CD4-positive, alpha-beta T cell (primary cell): ENCODE measurements at regions not wholly inside any gene's neighbourhood (a gene's known extent, or its start where the extent isn't known, plus 50 kb on each side); places are given as distances from the start of the nearest gene placed in this dataset.

ENCODE experiments used
- ATAC-seq: fragments of 200-7000 bp; cut with Tn5 transposase; one replicate; pipeline ENCODE4 v1.10.0; 2022; ENCODE audit warnings: mild to moderate bottlenecking; ENCODE audit not compliant: poor library complexity
- CTCF ChIA-PET: fragments of 350-600 bp; sonication (Branson Sonifier 250); formaldehyde crosslinking; loops from one replicate; lab custom pipeline; 2021; ENCODE audit warnings: antibody characterized with exemption, inconsistent platforms; lab: Charles Lee
- POLR2A ChIA-PET: fragments of 350-600 bp; sonication (Branson Sonifier 250); formaldehyde crosslinking; loops from one replicate; lab custom pipeline; 2021; ENCODE audit warnings: antibody characterized with exemption, inconsistent platforms; lab: Charles Lee
- DNase-seq, 14 experiments: peaks; one replicate each; pipeline ENCODE4 v3.0.0-alpha.2; 2013 to 2020; ENCODE audit warnings: mixed read lengths in 2 of 14
- H3K27ac ChIP-seq, 2 donors: one replicate each; pipeline versions ENCODE4 v1.5.1 to v1.7.0; 2013; ENCODE audit warnings: low read length in 2 of 2, low read depth in 1 of 2, mild to moderate bottlenecking in 1 of 2
- H3K27me3 ChIP-seq, 2 experiments: 1 replicate in 1 of 2; 2 replicates in 1 of 2; pipeline versions ENCODE4 v1.6.1 to v1.7.0; 2013; ENCODE audit warnings: low read length in 2 of 2, control low read depth in 1 of 2, mild to moderate bottlenecking in 1 of 2, moderate library complexity in 1 of 2; ENCODE audit not compliant: insufficient read depth in 2 of 2, control insufficient read depth in 1 of 2
- H3K36me3 ChIP-seq: one replicate; pipeline ENCODE4 v1.6.1; 2013; ENCODE audit warnings: low read length, control low read depth; ENCODE audit not compliant: insufficient read depth
- H3K4me1 ChIP-seq: one replicate; pipeline ENCODE4 v1.6.1; 2013; ENCODE audit warnings: low read length, control low read depth; ENCODE audit not compliant: insufficient read depth
- H3K4me3 ChIP-seq: one replicate; pipeline ENCODE4 v1.5.1; 2013; ENCODE audit warnings: mild to moderate bottlenecking, low read length, moderate library complexity
- H3K9me3 ChIP-seq, 2 experiments: 1 replicate in 1 of 2; 2 replicates in 1 of 2; pipeline versions ENCODE4 v1.6.1 to v1.7.0; 2013; ENCODE audit warnings: low read length in 2 of 2, mild to moderate bottlenecking in 2 of 2, control low read depth in 1 of 2, moderate library complexity in 1 of 2; ENCODE audit not compliant: control insufficient read depth in 1 of 2, insufficient read depth in 1 of 2
- H3K27ac Mint-ChIP-seq: one replicate; pipeline ENCODE4 v1.8.0; 2020; ENCODE audit warnings: mixed read lengths
- H3K27me3 Mint-ChIP-seq: one replicate; pipeline ENCODE4 v1.8.0; 2021; ENCODE audit warnings: mixed read lengths
- H3K36me3 Mint-ChIP-seq: one replicate; pipeline ENCODE4 v1.8.0; 2021; ENCODE audit warnings: low read depth, mixed read lengths
- H3K4me1 Mint-ChIP-seq: one replicate; pipeline ENCODE4 v1.8.0; 2021; ENCODE audit warnings: low read depth, mixed read lengths
- H3K4me3 Mint-ChIP-seq: one replicate; pipeline ENCODE4 v1.8.0; 2020; ENCODE audit warnings: mild to moderate bottlenecking, mixed read lengths
- H3K9me3 Mint-ChIP-seq: one replicate; pipeline ENCODE4 v1.8.0; 2020; ENCODE audit warnings: mixed read lengths
- CTCF ChIP-seq: fragments of 200-600 bp; IDR thresholded peaks from one replicate; pipeline ENCODE4 v1.8.0; 2022; ENCODE audit warnings: antibody characterized with exemption, mild to moderate bottlenecking
- intact Hi-C, 2 experiments: fragments of 100-400 bp; cut with DNase I in 1 of 2; cut with micrococcal nuclease in 1 of 2; formaldehyde crosslinking; loops; one replicate each; pipeline versions ENCODE4 v1.15.1 to v1.9.0; 2023 to 2025; cut with DNase I, micrococcal nuclease

GRCh38 chr6:95383878-95384277 is 193.5 kb upstream of the MANEA start:
- H3K9me3 ChIP-seq, result peaks cover 0 to 13% of the 10 kb centered on the region in 2 experiments
- Mint-ChIP-seq H3K36me3 (no peaks in the 10 kb centered on the region), H3K9me3 (no peaks in the 10 kb centered on the region), H3K27ac (no peak overlapping the region), H3K4me1 (no peaks in the 10 kb centered on the region), H3K4me3 (no peak overlapping the region), H3K27me3 (no peaks in the 10 kb centered on the region)
- H3K27ac ChIP-seq, result no peak overlapping the region
- no peak overlapping the region for H3K4me3 ChIP-seq
- H3K27me3 ChIP-seq, result no peaks in the 10 kb centered on the region
- no peak for TF ChIP-seq CTCF
- POLR2A ChIA-PET, result no interaction called here
- ATAC-seq (no peak), DNase-seq (no peak)
- intact Hi-C loops, result no loop called here
- no peaks in the 10 kb centered on the region for H3K36me3 ChIP-seq
- CTCF ChIA-PET, result no interaction called here
- no peaks in the 10 kb centered on the region for H3K4me1 ChIP-seq

GRCh38 chr6:95384988-95385387 is 192.3 kb upstream of the MANEA start:
- intact Hi-C loops, result no loop called here
- no peaks in the 10 kb centered on the region for H3K9me3 Mint-ChIP-seq
- TF ChIP-seq CTCF, result no peak
- no peaks in the 10 kb centered on the region for H3K36me3 Mint-ChIP-seq
- peaks cover 0 to 13% of the 10 kb centered on the region in 2 experiments for H3K9me3 ChIP-seq
- no peak overlapping the region for H3K4me3 ChIP-seq
- H3K27ac ChIP-seq, result no peak overlapping the region
- POLR2A ChIA-PET, result no interaction called here
- no peaks in the 10 kb centered on the region for H3K4me1 ChIP-seq
- no peak overlapping the region for H3K4me3 Mint-ChIP-seq
- H3K27me3 Mint-ChIP-seq, result no peaks in the 10 kb centered on the region
- no peak overlapping the region for H3K27ac Mint-ChIP-seq
- CTCF ChIA-PET, result no interaction called here
- no peak for ATAC-seq
- H3K36me3 ChIP-seq, result no peaks in the 10 kb centered on the region
- no peaks in the 10 kb centered on the region for H3K27me3 ChIP-seq
- H3K4me1 Mint-ChIP-seq, result no peaks in the 10 kb centered on the region
- peak in 1 of 14 experiments; percentile 4 for DNase-seq

GRCh38 chr6:95387845-95388244 is 189.5 kb upstream of the MANEA start:
- Histone ChIP-seq H3K27me3 (no peaks in the 10 kb centered on the region), H3K4me3 (no peak overlapping the region), H3K36me3 (no peaks in the 10 kb centered on the region), H3K9me3 (peaks cover 0 to 13% of the 10 kb centered on the region in 2 experiments), H3K27ac (no peak overlapping the region), H3K4me1 (no peaks in the 10 kb centered on the region)
- intact Hi-C loops, result no loop called here
- ATAC-seq, result no peak
- no peak for DNase-seq
- Mint-ChIP-seq H3K4me1 (no peaks in the 10 kb centered on the region), H3K27ac (no peak overlapping the region), H3K27me3 (no peaks in the 10 kb centered on the region), H3K36me3 (no peaks in the 10 kb centered on the region), H3K4me3 (no peak overlapping the region), H3K9me3 (no peaks in the 10 kb centered on the region)
- CTCF ChIA-PET, result no interaction called here
- TF ChIP-seq CTCF, result no peak
- POLR2A ChIA-PET, result no interaction called here
